GM12878 (cell line): ENCODE measurements at regions not wholly inside any gene's neighbourhood (a gene's known extent, or its start where the extent isn't known, plus 50 kb on each side); places are given as distances from the start of the nearest gene placed in this dataset.

ENCODE experiments used
- ATAC-seq: fragments of 200-7000 bp; cut with Tn5 transposase; 3 replicates; pipeline ENCODE4 v1.9.1; 2020; ENCODE audit warnings: mild to moderate bottlenecking, moderate library complexity
- BruUV-seq: library from RNA; stranded (reverse); fragments of 400-500 nt; replicated peaks from 2 replicates; lab custom pipeline; 2021; lab: Mats Ljungman, UMichigan
- CTCF ChIA-PET: fragments of 300-600 bp; sonication (Branson Sonifier 250); formaldehyde crosslinking; extraction: SDS; loops from one replicate; lab custom pipeline; 2021; ENCODE audit warnings: inconsistent platforms; lab: Yijun Ruan, JAX
- POLR2A ChIA-PET: fragments of 350-600 bp; formaldehyde crosslinking; extraction: SDS; loops from one replicate; lab custom pipeline; 2021; ENCODE audit warnings: inconsistent platforms; lab: Charles Lee
- RAD21 ChIA-PET: fragments of 300-600 bp; sonication (Branson Sonifier 250); formaldehyde crosslinking; loops from one replicate; lab custom pipeline; 2023; ENCODE audit warnings: antibody characterized with exemption; ENCODE audit not compliant: unreplicated experiment; lab: Charles Lee
- SMC1A ChIA-PET: fragments of 300-600 bp; sonication (Branson Sonifier 250); formaldehyde crosslinking; loops from one replicate; lab custom pipeline; 2023; ENCODE audit not compliant: unreplicated experiment, uncharacterized antibody; lab: Charles Lee
- DNase-seq: peaks from one replicate; pipeline ENCODE4 v3.0.0-alpha.2; 2011; ENCODE audit warnings: low read depth, low spot score
- FAIRE-seq: peaks from 3 replicates; lab custom pipeline; 2011; peaks lifted over from hg19 to GRCh38; lab: Jason Lieb, UNC
- H2AFZ ChIP-seq: 2 replicates; pipeline ENCODE4 v1.6.0; 2011; ENCODE audit warnings: low read depth, low read length, control low read depth; ENCODE audit not compliant: control insufficient read depth
- H3K27ac ChIP-seq: 2 replicates; pipeline ENCODE4 v1.5.1; 2011; ENCODE audit warnings: control low read depth; ENCODE audit not compliant: control insufficient read depth, insufficient read depth
- H3K27me3 ChIP-seq, 2 experiments: replicated peaks in 1 of 2; 2 replicates each; pipeline versions ENCODE4 v1.6.0 to v1.6.1; 2011; ENCODE audit warnings: low read length in 1 of 2; ENCODE audit not compliant: control insufficient read depth in 2 of 2, insufficient read depth in 2 of 2
- H3K36me3 ChIP-seq, 2 experiments: 2 replicates each; pipeline ENCODE4 v1.5.1; 2011; ENCODE audit warnings: low read length in 1 of 2; ENCODE audit not compliant: control insufficient read depth in 2 of 2, insufficient read depth in 2 of 2
- H3K4me1 ChIP-seq: 2 replicates; pipeline ENCODE4 v1.6.1; 2011; ENCODE audit warnings: mild to moderate bottlenecking, low read length, moderate library complexity, mixed read lengths; ENCODE audit not compliant: control insufficient read depth, insufficient read depth
- H3K4me2 ChIP-seq: 2 replicates; pipeline ENCODE4 v1.6.0; 2011; ENCODE audit warnings: control low read depth; ENCODE audit not compliant: control insufficient read depth, insufficient read depth
- H3K4me3 ChIP-seq: fragments of 200-600 bp; sonication (generic); 2 replicates; pipeline ENCODE4 v1.5.1; 2016
- H3K79me2 ChIP-seq: 2 replicates; pipeline ENCODE4 v1.6.0; 2011; ENCODE audit warnings: low read length; ENCODE audit not compliant: control insufficient read depth, insufficient read depth
- H3K9ac ChIP-seq: 2 replicates; pipeline ENCODE4 v1.8.0; 2011; ENCODE audit warnings: low read length, control low read depth, mixed read lengths; ENCODE audit not compliant: control insufficient read depth, insufficient read depth
- H3K9me3 ChIP-seq: replicated peaks from 3 replicates; pipeline ENCODE4 v1.5.1; 2011; ENCODE audit warnings: mild to moderate bottlenecking, low read length; ENCODE audit not compliant: control insufficient read depth, insufficient read depth
- H4K20me1 ChIP-seq: 2 replicates; pipeline ENCODE4 v1.6.0; 2011; ENCODE audit not compliant: control insufficient read depth, insufficient read depth
- GABPA ChIP-seq: IDR thresholded peaks from 2 replicates; pipeline ENCODE4 v1.6.1; 2014; ENCODE audit warnings: antibody characterized with exemption, low read depth, mild to moderate bottlenecking, inconsistent platforms
- MYC ChIP-seq: IDR thresholded peaks from 2 replicates; pipeline ENCODE4 v1.6.1; 2011; ENCODE audit warnings: mild to moderate bottlenecking, low read length, moderate library complexity, inconsistent platforms; ENCODE audit not compliant: insufficient read depth, insufficient replicate concordance, insufficient read length, severe bottlenecking
- SREBF2 ChIP-seq: IDR thresholded peaks from 2 replicates; pipeline ENCODE4 v1.6.1; 2012; ENCODE audit warnings: mild to moderate bottlenecking, low read length
- WGBS: methylation state at CpG from one replicate; pipeline ENCODE4 v1.1.6; 2016; ENCODE audit warnings: low lambda C conversion rate; ENCODE audit not compliant: insufficient replicate concordance, insufficient coverage; ENCODE audit errors: missing lambda C conversion rate; 5-methylcytosine and 5-hydroxymethylcytosine counted together
- in situ Hi-C: fragments of 300-500 bp; cut with MboI; formaldehyde crosslinking; loops from 9 replicates; pipeline ENCODE4 v1.14.3; 2018; ENCODE audit warnings: mixed read lengths
- intact Hi-C: fragments of 100-400 bp; cut with micrococcal nuclease; formaldehyde crosslinking; loops from one replicate; pipeline ENCODE4 v1.14.2; 2022; ENCODE audit not compliant: unreplicated experiment

DNA sequence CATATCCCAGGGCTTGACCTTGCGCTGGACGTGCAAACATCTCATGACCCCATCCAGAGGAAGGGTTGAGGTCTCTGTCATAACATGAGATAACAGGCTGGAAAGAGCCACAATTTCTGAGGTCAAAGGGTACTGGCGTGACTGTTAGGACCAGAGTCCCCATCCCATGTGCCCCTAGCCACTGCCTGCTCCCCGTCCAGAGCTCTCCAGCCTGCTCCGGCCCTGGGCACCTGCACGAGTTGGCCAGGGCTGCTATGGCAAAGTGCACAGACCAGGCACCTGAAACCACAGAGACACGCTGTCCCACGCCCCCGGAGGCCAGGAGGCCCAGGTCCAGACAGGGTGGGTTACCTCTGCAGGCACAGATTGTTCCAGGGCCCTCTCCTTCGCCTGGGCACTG is 58.9 kb downstream of the SHANK2 start:
- no peaks in the 10 kb centered on the region for H3K79me2 ChIP-seq
- WGBS, result 18% methylated on average over 10 of the region's 10 CpGs
- POLR2A ChIA-PET, result no interaction called here
- in situ Hi-C loops, result no loop called here
- no TSS peak for BruUV-seq
- peaks cover 0 to 3% of the 10 kb centered on the region in 2 experiments; a peak in 1 of 4 replicates for H3K27me3 ChIP-seq
- SMC1A ChIA-PET, result no interaction called here
- ATAC-seq (no peak), FAIRE-seq (no peak), DNase-seq (no peak)
- H3K4me3 ChIP-seq, result no peak overlapping the region
- H3K9me3 ChIP-seq, result no peaks in the 10 kb centered on the region
- TF ChIP-seq GABPA, result no peak
- TF ChIP-seq, all 136 proteins: peak for 0
- no peak overlapping the region for H3K4me2 ChIP-seq
- RAD21 ChIA-PET, result no interaction called here
- no peak overlapping the region for H3K27ac ChIP-seq
- H4K20me1 ChIP-seq, result no peaks in the 10 kb centered on the region
- H2AFZ ChIP-seq, result no peak overlapping the region
- CTCF ChIA-PET, result no interaction called here
- no peaks in the 10 kb centered on the region for H3K36me3 ChIP-seq
- no peak overlapping the region for H3K9ac ChIP-seq
- H3K4me1 ChIP-seq, result no peaks in the 10 kb centered on the region
- intact Hi-C loops, result no loop called here

DNA sequence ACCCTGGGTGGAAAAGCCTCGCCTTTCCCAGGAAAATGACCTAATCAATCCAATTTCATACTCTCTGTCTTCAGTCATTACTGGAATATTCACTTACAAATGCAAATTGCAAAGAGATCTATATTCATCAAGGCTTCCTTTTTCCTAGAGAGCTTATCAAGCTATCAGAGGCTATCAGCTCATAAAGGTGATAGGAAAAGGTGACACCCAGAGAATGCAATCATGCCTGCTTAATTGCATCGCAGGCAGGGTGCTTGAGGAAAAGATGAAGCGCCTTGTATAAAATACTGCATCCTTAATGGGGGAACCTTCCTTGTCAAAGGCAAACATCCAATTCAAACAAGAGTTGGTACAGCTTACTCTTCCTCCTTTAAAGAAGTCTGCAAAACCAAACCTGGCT is 59.7 kb downstream of the SHANK2 start:
- no peak for DNase-seq
- no peaks in the 10 kb centered on the region for H3K79me2 ChIP-seq
- TF ChIP-seq MYC (no peak), SREBF2 (no peak)
- TF ChIP-seq, all 136 proteins: peak for 0
- Histone ChIP-seq H3K4me3 (no peak overlapping the region), H3K4me2 (no peak overlapping the region), H3K27me3 (peaks cover 0 to 3% of the 10 kb centered on the region in 2 experiments; a peak in 1 of 4 replicates), H3K9ac (no peak overlapping the region), H3K27ac (no peak overlapping the region), H4K20me1 (no peaks in the 10 kb centered on the region), H3K9me3 (no peaks in the 10 kb centered on the region), H3K36me3 (no peaks in the 10 kb centered on the region), H2AFZ (no peak overlapping the region), H3K4me1 (no peaks in the 10 kb centered on the region)
- ChIA-PET CTCF (no interaction called here), POLR2A (no interaction called here), SMC1A (no interaction called here), RAD21 (no interaction called here)
- WGBS, result 38% methylated on average over 3 of the region's 3 CpGs
- ATAC-seq (no peak), FAIRE-seq (no peak)
- in situ Hi-C loops, result no loop called here
- intact Hi-C loops, result no loop called here
- BruUV-seq, result no TSS peak
